ENCODE measurements at regions not wholly inside any gene's neighbourhood (a gene's known extent, or its start where the extent isn't known, plus 50 kb on each side); places are given as distances from the start of the nearest gene placed in this dataset.

DNA sequence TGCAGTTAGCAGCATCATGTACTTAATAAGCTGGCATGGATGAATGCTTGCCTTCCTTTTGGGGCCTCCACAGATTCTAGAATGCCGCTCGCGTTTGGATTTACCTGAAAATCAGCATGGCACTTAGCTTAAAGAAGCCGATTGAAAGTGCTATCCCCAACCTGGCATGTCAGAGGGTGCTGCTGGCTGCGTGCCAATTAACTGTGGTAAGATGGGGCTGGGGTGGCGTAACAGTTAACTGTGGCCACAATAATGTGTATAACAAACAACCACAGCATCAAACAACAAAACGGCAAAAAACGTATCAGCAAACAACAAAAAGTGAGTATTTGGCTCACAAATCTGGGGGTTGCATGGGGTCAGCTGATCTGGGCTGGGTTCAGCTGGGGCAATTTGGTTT lies 70.5 kb downstream of the CBLL2 start:
- DNase-seq: no peak
- intact Hi-C loops (cut with DNase I; ENCODE audit: low total_unique reads) (no loop called here), in situ Hi-C loops (cut with MboI; ENCODE audit: low sequenced_read_pairs in 4 of 4) (no loop called here)
- H3K9me3 ChIP-seq: no peaks in the 10 kb centered on the region
- no peak overlapping the region for H3K27ac ChIP-seq
- no peak for ATAC-seq
- H3K36me3 ChIP-seq: no peaks in the 10 kb centered on the region
- no peak overlapping the region for H3K4me3 ChIP-seq
- no peak for TF ChIP-seq POLR2A (IDR thresholded peaks at IDR 0.05)
- TF ChIP-seq, protein P1, sequence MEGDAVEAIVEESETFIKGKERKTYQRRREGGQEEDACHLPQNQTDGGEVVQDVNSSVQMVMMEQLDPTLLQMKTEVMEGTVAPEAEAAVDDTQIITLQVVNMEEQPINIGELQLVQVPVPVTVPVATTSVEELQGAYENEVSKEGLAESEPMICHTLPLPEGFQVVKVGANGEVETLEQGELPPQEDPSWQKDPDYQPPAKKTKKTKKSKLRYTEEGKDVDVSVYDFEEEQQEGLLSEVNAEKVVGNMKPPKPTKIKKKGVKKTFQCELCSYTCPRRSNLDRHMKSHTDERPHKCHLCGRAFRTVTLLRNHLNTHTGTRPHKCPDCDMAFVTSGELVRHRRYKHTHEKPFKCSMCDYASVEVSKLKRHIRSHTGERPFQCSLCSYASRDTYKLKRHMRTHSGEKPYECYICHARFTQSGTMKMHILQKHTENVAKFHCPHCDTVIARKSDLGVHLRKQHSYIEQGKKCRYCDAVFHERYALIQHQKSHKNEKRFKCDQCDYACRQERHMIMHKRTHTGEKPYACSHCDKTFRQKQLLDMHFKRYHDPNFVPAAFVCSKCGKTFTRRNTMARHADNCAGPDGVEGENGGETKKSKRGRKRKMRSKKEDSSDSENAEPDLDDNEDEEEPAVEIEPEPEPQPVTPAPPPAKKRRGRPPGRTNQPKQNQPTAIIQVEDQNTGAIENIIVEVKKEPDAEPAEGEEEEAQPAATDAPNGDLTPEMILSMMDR (IDR thresholded peaks at IDR 0.05 in 4 of 5, conservative IDR thresholded peaks at IDR 0.05 in 1 of 5): no peak
- no peaks in the 10 kb centered on the region for H3K27me3 ChIP-seq
- H3K4me1 ChIP-seq: no peaks in the 10 kb centered on the region

DNA sequence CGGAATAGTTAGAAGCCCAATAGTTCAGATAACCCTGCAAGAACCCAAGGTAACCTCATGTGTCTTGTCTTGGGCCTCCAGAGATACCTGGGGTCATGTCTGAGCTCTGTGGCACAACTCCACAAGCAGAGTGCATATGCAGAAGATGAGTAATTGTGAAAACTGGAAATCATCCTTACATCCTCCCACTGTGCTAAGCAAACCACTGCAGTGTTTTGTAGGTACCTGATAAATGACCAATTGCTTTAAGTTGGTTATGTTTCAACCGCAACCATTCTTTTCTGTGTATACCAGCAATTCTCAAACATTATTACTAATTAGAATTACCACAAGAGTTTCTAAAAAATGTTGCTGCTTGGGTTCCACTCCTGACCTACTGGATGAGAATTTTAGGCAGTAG lies 73.2 kb downstream of the CBLL2 start:
- no peak overlapping the region for H3K4me3 ChIP-seq

DNA sequence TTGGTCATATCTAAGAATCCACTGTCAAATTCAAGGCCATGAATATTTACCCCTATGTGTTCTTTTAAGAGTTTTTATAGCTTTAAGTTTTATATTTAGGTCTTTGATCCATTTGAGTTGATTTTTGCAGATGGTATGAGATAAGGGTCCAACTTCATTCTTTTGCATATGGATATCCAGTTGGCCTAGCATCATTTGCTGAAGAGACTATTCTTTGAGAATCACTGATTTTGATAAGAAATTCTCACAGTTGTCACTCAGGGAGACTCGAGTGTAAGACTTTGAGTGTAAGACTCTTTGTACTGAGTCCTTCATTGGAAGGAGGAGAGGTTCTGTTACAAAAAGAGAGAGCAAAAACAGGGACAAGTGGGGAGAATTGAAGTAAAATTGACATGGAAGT lies 74.8 kb downstream of the CBLL2 start:
- intact Hi-C loops (cut with DNase I; ENCODE audit: low total_unique reads) (no loop called here), in situ Hi-C loops (cut with MboI; ENCODE audit: low sequenced_read_pairs in 4 of 4) (no loop called here)
- Histone ChIP-seq H3K27ac (no peak overlapping the region), H3K4me3 (no peak overlapping the region), H3K9me3 (no peaks in the 10 kb centered on the region), H3K36me3 (no peaks in the 10 kb centered on the region), H3K4me1 (no peaks in the 10 kb centered on the region), H3K27me3 (no peaks in the 10 kb centered on the region)
- ATAC-seq (no peak), DNase-seq (no peak)
- TF ChIP-seq, protein P1 (IDR thresholded peaks at IDR 0.05 in 4 of 5, conservative IDR thresholded peaks at IDR 0.05 in 1 of 5): no peak
- TF ChIP-seq POLR2A (IDR thresholded peaks at IDR 0.05): no peak

More for the DNA sequence above, 73.2 kb downstream of the CBLL2 start:
- H3K4me1 ChIP-seq: no peaks in the 10 kb centered on the region
- no peaks in the 10 kb centered on the region for H3K36me3 ChIP-seq
- ATAC-seq (no peak), DNase-seq (no peak)
- no peak overlapping the region for H3K27ac ChIP-seq
- H3K27me3 ChIP-seq: no peaks in the 10 kb centered on the region
- in situ Hi-C loops (cut with MboI; ENCODE audit: low sequenced_read_pairs in 4 of 4): no loop called here
- TF ChIP-seq, protein P1 (IDR thresholded peaks at IDR 0.05 in 4 of 5, conservative IDR thresholded peaks at IDR 0.05 in 1 of 5): no peak
- no peak for TF ChIP-seq POLR2A (IDR thresholded peaks at IDR 0.05)
- H3K9me3 ChIP-seq: no peaks in the 10 kb centered on the region
- intact Hi-C loops (cut with DNase I; ENCODE audit: low total_unique reads): no loop called here

DNA sequence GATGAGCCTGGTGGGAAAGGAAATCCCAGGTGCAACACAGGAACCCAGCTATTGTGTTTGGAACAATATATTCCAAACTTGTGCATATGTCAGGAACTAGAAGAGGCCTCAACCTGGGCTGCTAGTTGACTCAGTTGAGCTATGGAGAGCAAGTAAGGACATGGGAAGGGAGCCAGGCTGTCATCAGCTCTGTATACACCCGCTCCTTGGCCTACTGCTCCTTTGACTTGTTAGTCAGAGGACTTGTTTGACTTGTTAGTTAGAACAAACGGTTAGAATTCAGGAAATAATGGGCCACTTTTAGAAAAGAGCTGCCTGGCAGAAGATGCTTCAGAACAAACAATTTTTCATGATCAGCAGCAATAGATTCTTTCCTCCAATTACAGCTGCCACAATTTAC lies 76.4 kb downstream of the CBLL2 start:
- intact Hi-C loops (cut with DNase I; ENCODE audit: low total_unique reads): no loop called here
- ATAC-seq (no peak), DNase-seq (no peak)
- no peaks in the 10 kb centered on the region for H3K9me3 ChIP-seq
- H3K4me3 ChIP-seq: no peak overlapping the region
- no peak for TF ChIP-seq POLR2A (IDR thresholded peaks at IDR 0.05)
- TF ChIP-seq, protein P1 (IDR thresholded peaks at IDR 0.05 in 4 of 5, conservative IDR thresholded peaks at IDR 0.05 in 1 of 5): no peak
- H3K36me3 ChIP-seq: no peaks in the 10 kb centered on the region
- in situ Hi-C loops (cut with MboI; ENCODE audit: low sequenced_read_pairs in 4 of 4): no loop called here
- no peaks in the 10 kb centered on the region for H3K27me3 ChIP-seq
- H3K4me1 ChIP-seq: no peaks in the 10 kb centered on the region
- no peak overlapping the region for H3K27ac ChIP-seq

DNA sequence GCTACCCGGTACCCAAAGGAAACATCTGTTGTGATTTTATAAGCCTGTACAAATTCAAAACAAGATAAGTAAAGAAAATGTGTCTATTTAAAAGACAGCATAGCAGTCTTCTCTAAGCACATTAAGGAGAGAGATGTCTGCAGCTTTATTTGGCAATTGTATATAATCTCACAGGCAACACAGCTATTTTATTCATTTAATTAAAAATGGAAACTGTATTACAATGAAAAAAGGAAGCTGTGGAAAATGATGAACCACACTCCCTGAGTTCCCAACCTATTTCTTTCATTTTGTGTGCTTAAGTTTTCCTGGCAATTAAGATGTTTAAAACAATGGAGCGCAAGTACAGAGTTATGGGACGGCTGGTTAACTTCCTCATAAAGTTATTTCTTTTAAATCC lies 78.4 kb downstream of the CBLL2 start:
- Histone ChIP-seq H3K27me3 (no peaks in the 10 kb centered on the region), H3K36me3 (no peaks in the 10 kb centered on the region), H3K4me1 (no peaks in the 10 kb centered on the region), H3K9me3 (no peaks in the 10 kb centered on the region), H3K27ac (no peak overlapping the region), H3K4me3 (no peak overlapping the region)
- DNase-seq (no peak), ATAC-seq (no peak)
- intact Hi-C loops (cut with DNase I; ENCODE audit: low total_unique reads) (no loop called here), in situ Hi-C loops (cut with MboI; ENCODE audit: low sequenced_read_pairs in 4 of 4) (no loop called here)
- TF ChIP-seq POLR2A (IDR thresholded peaks at IDR 0.05): no peak
- TF ChIP-seq, protein P1 (IDR thresholded peaks at IDR 0.05 in 4 of 5, conservative IDR thresholded peaks at IDR 0.05 in 1 of 5): no peak

All from gastrocnemius medialis (tissue), 4 donors.